ENCODE measurements at regions not wholly inside any gene's neighbourhood (a gene's known extent, or its start where the extent isn't known, plus 50 kb on each side); places are given as distances from the start of the nearest gene placed in this dataset.

DNA sequence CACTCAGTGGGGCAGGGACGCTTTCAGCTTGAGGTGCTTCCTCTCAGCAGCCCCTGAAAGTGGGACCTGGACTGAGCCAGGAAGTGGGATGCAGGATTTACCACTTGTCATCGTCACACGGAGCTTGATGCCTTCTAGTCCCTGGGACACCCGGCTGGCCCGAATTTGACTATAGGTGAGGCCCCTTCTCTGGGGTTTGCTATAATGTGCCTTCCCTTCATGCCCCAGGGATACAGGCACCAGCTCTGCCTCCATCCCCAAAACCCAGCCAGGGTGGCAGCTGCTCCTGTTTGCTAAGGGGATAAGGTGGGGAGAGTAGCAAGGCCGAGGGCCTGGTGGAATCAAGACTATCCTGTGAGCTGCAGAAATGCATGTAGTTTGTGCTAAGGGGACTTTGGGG lies 235.0 kb downstream of the GLRX3 start:
- no peak overlapping the region for H3K4me2 ChIP-seq
- H3K79me2 ChIP-seq (replicated peaks; ENCODE audit: insufficient read depth): no peaks in the 10 kb centered on the region
- no peak for DNase-seq (ENCODE audit: low spot score)
- Mint-ChIP-seq H3K27me3 (ENCODE audit: insufficient read depth, low read depth, poor library complexity) (peaks cover 6% of the 10 kb centered on the region), H3K36me3 (ENCODE audit: low read depth) (peaks cover 47% of the 10 kb centered on the region), H3K9me3 (peaks cover 99% of the 10 kb centered on the region), H3K27ac (no peak overlapping the region), H3K4me1 (no peaks in the 10 kb centered on the region), H3K4me3 (no peak overlapping the region)
- no peaks in the 10 kb centered on the region for H4K20me1 ChIP-seq (replicated peaks; ENCODE audit: insufficient read depth)
- H3K36me3 ChIP-seq (ENCODE audit: insufficient read depth): no peaks in the 10 kb centered on the region; the same call in 1 of the 2 replicates
- no peaks in the 10 kb centered on the region for H3K4me1 ChIP-seq (ENCODE audit: insufficient read depth)
- no peak overlapping the region for H3K27ac ChIP-seq (ENCODE audit: low read depth)
- no peak overlapping the region for H3K4me3 ChIP-seq
- TF ChIP-seq POLR2AphosphoS5 (IDR thresholded peaks at IDR 0.05; ENCODE audit: low read depth) (no peak), JUNB (IDR thresholded peaks at IDR 0.05; ENCODE audit: unreplicated experiment) (no peak), ZNF331 (CRISPR knock-in tag; IDR thresholded peaks at IDR 0.05; ENCODE audit: low read depth) (no peak), EZH2 (IDR thresholded peaks at IDR 0.05; ENCODE audit: low read depth, unreplicated experiment) (no peak), ZNF114 (CRISPR knock-in tag; IDR thresholded peaks at IDR 0.05) (no peak), EZH2phosphoT487 (IDR thresholded peaks at IDR 0.05; ENCODE audit: unreplicated experiment) (no peak), NANOG (IDR thresholded peaks at IDR 0.05; ENCODE audit: borderline replicate concordance) (no peak), STAT1 (IDR thresholded peaks at IDR 0.05; ENCODE audit: unreplicated experiment) (no peak)
- TF ChIP-seq, protein P1, sequence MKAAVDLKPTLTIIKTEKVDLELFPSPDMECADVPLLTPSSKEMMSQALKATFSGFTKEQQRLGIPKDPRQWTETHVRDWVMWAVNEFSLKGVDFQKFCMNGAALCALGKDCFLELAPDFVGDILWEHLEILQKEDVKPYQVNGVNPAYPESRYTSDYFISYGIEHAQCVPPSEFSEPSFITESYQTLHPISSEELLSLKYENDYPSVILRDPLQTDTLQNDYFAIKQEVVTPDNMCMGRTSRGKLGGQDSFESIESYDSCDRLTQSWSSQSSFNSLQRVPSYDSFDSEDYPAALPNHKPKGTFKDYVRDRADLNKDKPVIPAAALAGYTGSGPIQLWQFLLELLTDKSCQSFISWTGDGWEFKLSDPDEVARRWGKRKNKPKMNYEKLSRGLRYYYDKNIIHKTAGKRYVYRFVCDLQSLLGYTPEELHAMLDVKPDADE (IDR thresholded peaks at IDR 0.05): no peak
- TF ChIP-seq, protein P2, sequence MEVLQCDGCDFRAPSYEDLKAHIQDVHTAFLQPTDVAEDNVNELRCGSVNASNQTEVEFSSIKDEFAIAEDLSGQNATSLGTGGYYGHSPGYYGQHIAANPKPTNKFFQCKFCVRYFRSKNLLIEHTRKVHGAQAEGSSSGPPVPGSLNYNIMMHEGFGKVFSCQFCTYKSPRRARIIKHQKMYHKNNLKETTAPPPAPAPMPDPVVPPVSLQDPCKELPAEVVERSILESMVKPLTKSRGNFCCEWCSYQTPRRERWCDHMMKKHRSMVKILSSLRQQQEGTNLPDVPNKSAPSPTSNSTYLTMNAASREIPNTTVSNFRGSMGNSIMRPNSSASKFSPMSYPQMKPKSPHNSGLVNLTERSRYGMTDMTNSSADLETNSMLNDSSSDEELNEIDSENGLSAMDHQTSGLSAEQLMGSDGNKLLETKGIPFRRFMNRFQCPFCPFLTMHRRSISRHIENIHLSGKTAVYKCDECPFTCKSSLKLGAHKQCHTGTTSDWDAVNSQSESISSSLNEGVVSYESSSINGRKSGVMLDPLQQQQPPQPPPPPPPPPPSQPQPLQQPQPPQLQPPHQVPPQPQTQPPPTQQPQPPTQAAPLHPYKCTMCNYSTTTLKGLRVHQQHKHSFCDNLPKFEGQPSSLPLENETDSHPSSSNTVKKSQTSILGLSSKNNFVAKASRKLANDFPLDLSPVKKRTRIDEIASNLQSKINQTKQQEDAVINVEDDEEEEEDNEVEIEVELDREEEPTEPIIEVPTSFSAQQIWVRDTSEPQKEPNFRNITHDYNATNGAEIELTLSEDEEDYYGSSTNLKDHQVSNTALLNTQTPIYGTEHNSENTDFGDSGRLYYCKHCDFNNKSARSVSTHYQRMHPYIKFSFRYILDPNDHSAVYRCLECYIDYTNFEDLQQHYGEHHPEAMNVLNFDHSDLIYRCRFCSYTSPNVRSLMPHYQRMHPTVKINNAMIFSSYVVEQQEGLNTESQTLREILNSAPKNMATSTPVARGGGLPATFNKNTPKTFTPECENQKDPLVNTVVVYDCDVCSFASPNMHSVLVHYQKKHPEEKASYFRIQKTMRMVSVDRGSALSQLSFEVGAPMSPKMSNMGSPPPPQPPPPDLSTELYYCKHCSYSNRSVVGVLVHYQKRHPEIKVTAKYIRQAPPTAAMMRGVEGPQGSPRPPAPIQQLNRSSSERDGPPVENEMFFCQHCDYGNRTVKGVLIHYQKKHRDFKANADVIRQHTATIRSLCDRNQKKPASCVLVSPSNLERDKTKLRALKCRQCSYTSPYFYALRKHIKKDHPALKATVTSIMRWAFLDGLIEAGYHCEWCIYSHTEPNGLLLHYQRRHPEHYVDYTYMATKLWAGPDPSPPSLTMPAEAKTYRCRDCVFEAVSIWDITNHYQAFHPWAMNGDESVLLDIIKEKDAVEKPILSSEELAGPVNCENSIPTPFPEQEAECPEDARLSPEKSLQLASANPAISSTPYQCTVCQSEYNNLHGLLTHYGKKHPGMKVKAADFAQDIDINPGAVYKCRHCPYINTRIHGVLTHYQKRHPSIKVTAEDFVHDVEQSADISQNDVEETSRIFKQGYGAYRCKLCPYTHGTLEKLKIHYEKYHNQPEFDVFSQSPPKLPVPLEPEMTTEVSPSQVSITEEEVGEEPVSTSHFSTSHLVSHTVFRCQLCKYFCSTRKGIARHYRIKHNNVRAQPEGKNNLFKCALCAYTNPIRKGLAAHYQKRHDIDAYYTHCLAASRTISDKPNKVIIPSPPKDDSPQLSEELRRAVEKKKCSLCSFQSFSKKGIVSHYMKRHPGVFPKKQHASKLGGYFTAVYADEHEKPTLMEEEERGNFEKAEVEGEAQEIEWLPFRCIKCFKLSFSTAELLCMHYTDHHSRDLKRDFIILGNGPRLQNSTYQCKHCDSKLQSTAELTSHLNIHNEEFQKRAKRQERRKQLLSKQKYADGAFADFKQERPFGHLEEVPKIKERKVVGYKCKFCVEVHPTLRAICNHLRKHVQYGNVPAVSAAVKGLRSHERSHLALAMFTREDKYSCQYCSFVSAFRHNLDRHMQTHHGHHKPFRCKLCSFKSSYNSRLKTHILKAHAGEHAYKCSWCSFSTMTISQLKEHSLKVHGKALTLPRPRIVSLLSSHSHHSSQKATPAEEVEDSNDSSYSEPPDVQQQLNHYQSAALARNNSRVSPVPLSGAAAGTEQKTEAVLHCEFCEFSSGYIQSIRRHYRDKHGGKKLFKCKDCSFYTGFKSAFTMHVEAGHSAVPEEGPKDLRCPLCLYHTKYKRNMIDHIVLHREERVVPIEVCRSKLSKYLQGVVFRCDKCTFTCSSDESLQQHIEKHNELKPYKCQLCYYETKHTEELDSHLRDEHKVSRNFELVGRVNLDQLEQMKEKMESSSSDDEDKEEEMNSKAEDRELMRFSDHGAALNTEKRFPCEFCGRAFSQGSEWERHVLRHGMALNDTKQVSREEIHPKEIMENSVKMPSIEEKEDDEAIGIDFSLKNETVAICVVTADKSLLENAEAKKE (CRISPR knock-in tag; IDR thresholded peaks at IDR 0.05): no peak
- TF ChIP-seq, protein P3, sequence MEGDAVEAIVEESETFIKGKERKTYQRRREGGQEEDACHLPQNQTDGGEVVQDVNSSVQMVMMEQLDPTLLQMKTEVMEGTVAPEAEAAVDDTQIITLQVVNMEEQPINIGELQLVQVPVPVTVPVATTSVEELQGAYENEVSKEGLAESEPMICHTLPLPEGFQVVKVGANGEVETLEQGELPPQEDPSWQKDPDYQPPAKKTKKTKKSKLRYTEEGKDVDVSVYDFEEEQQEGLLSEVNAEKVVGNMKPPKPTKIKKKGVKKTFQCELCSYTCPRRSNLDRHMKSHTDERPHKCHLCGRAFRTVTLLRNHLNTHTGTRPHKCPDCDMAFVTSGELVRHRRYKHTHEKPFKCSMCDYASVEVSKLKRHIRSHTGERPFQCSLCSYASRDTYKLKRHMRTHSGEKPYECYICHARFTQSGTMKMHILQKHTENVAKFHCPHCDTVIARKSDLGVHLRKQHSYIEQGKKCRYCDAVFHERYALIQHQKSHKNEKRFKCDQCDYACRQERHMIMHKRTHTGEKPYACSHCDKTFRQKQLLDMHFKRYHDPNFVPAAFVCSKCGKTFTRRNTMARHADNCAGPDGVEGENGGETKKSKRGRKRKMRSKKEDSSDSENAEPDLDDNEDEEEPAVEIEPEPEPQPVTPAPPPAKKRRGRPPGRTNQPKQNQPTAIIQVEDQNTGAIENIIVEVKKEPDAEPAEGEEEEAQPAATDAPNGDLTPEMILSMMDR (conservative IDR thresholded peaks at IDR 0.05; ENCODE audit: low read depth in 2 of 2): no peak
- TF ChIP-seq, protein P4, sequence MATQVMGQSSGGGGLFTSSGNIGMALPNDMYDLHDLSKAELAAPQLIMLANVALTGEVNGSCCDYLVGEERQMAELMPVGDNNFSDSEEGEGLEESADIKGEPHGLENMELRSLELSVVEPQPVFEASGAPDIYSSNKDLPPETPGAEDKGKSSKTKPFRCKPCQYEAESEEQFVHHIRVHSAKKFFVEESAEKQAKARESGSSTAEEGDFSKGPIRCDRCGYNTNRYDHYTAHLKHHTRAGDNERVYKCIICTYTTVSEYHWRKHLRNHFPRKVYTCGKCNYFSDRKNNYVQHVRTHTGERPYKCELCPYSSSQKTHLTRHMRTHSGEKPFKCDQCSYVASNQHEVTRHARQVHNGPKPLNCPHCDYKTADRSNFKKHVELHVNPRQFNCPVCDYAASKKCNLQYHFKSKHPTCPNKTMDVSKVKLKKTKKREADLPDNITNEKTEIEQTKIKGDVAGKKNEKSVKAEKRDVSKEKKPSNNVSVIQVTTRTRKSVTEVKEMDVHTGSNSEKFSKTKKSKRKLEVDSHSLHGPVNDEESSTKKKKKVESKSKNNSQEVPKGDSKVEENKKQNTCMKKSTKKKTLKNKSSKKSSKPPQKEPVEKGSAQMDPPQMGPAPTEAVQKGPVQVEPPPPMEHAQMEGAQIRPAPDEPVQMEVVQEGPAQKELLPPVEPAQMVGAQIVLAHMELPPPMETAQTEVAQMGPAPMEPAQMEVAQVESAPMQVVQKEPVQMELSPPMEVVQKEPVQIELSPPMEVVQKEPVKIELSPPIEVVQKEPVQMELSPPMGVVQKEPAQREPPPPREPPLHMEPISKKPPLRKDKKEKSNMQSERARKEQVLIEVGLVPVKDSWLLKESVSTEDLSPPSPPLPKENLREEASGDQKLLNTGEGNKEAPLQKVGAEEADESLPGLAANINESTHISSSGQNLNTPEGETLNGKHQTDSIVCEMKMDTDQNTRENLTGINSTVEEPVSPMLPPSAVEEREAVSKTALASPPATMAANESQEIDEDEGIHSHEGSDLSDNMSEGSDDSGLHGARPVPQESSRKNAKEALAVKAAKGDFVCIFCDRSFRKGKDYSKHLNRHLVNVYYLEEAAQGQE (IDR thresholded peaks at IDR 0.05; ENCODE audit: unreplicated experiment): no peak
- H3F3A ChIP-seq (replicated peaks; ENCODE audit: low read depth): no peaks in the 10 kb centered on the region
- no peak overlapping the region for H2AFZ ChIP-seq
- H3K27me3 ChIP-seq (ENCODE audit: insufficient read depth): no peaks in the 10 kb centered on the region
- H3K9me2 ChIP-seq (ENCODE audit: insufficient read depth): no peaks in the 10 kb centered on the region
- no peak for ATAC-seq

All from GM23338 (cell line).